ENCODE measurements at regions not wholly inside any gene's neighbourhood (a gene's known extent, or its start where the extent isn't known, plus 50 kb on each side); places are given as distances from the start of the nearest gene placed in this dataset.

DNA sequence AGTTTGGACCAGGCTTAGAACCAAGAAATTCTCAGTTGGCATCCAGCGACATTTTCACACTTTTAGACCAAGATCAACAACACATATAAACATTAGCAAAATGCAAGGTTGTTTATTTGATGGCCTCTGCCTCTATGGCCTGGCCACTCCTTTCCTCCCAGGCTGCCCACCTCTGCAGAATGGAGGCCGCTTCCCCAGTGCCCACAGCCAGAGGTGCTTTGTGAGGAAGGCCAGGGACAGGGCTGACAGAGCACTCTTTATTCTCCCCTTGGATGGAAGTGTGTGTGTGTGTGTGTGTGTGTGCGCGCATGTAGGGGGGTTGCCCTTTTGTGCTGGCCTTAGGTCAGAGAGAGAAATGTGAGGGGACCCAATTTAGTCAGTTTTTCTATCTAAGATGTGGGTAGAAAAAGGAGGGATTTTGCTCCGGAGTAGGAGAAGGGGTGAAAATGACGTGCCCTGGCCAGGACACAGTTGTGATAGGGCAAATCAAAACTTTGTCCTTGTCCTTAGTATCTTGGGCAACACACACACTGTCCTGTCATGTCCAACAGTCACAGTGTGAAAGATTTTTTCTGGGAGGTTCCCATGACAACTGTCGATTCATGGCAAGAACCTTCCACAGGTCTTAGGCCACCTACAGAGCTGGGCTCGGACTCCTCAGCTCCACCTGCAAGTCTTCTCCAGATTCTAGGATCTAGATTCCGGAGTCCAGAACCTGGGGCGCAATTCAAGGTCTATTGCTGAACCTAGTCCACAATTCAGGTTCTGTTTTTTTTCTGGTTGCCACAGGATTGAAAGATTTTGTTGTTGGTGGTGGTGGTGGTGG is 104.9 kb upstream of the SLC2A1 start:
- H3K9me3 ChIP-seq (ENCODE audit: control insufficient read depth, insufficient read depth, low read length): no peaks in the 10 kb centered on the region
- H3K4me1 ChIP-seq (ENCODE audit: control insufficient read depth, insufficient read depth, low read length): peaks cover 5% of the 10 kb centered on the region
- no peak overlapping the region for H3K9ac ChIP-seq (ENCODE audit: low read depth, low read length)
- H3K4me3 ChIP-seq (ENCODE audit: low read depth, low read length): no peak overlapping the region
- no peaks in the 10 kb centered on the region for H3K36me3 ChIP-seq (ENCODE audit: control insufficient read depth, insufficient read depth, low read length)
- H3K27me3 ChIP-seq (ENCODE audit: control insufficient read depth, insufficient read depth, low read length): peaks cover 11% of the 10 kb centered on the region

GRCh38 chr1:43062527-43063095 is 103.9 kb upstream of the SLC2A1 start:
- no peak overlapping the region for H3K4me3 ChIP-seq (ENCODE audit: low read depth, low read length)
- peaks cover 13% of the 10 kb centered on the region for H3K27me3 ChIP-seq (ENCODE audit: control insufficient read depth, insufficient read depth, low read length)
- no peaks in the 10 kb centered on the region for H3K36me3 ChIP-seq (ENCODE audit: control insufficient read depth, insufficient read depth, low read length)
- H3K9me3 ChIP-seq (ENCODE audit: control insufficient read depth, insufficient read depth, low read length): no peaks in the 10 kb centered on the region
- peaks cover 4% of the 10 kb centered on the region for H3K4me1 ChIP-seq (ENCODE audit: control insufficient read depth, insufficient read depth, low read length)
- H3K9ac ChIP-seq (ENCODE audit: low read depth, low read length): no peak overlapping the region

GRCh38 chr1:43061757-43062156 is 103.1 kb upstream of the SLC2A1 start:
- H3K9me3 ChIP-seq (ENCODE audit: control insufficient read depth, insufficient read depth, low read length): no peaks in the 10 kb centered on the region
- H3K27me3 ChIP-seq (ENCODE audit: control insufficient read depth, insufficient read depth, low read length): peaks cover 8% of the 10 kb centered on the region
- no peak overlapping the region for H3K4me3 ChIP-seq (ENCODE audit: low read depth, low read length)
- H3K9ac ChIP-seq (ENCODE audit: low read depth, low read length): no peak overlapping the region
- H3K36me3 ChIP-seq (ENCODE audit: control insufficient read depth, insufficient read depth, low read length): no peaks in the 10 kb centered on the region
- H3K4me1 ChIP-seq (ENCODE audit: control insufficient read depth, insufficient read depth, low read length): peaks cover 4% of the 10 kb centered on the region

GRCh38 chr1:43059640-43060574 is 101.2 kb upstream of the SLC2A1 start:
- H3K4me1 ChIP-seq (ENCODE audit: control insufficient read depth, insufficient read depth, low read length): peaks cover 4% of the 10 kb centered on the region
- no peak overlapping the region for H3K4me3 ChIP-seq (ENCODE audit: low read depth, low read length)
- no peaks in the 10 kb centered on the region for H3K36me3 ChIP-seq (ENCODE audit: control insufficient read depth, insufficient read depth, low read length)
- no peaks in the 10 kb centered on the region for H3K9me3 ChIP-seq (ENCODE audit: control insufficient read depth, insufficient read depth, low read length)
- H3K27me3 ChIP-seq (ENCODE audit: control insufficient read depth, insufficient read depth, low read length): peaks cover 10% of the 10 kb centered on the region
- H3K9ac ChIP-seq (ENCODE audit: low read depth, low read length): no peak overlapping the region

GRCh38 chr1:43058545-43059360 is 100.1 kb upstream of the SLC2A1 start:
- Histone ChIP-seq H3K4me3 (ENCODE audit: low read depth, low read length) (no peak overlapping the region), H3K9ac (ENCODE audit: low read depth, low read length) (no peak overlapping the region), H3K9me3 (ENCODE audit: control insufficient read depth, insufficient read depth, low read length) (no peaks in the 10 kb centered on the region), H3K4me1 (ENCODE audit: control insufficient read depth, insufficient read depth, low read length) (peaks cover 4% of the 10 kb centered on the region), H3K36me3 (ENCODE audit: control insufficient read depth, insufficient read depth, low read length) (no peaks in the 10 kb centered on the region), H3K27me3 (ENCODE audit: control insufficient read depth, insufficient read depth, low read length) (peaks cover 10% of the 10 kb centered on the region)

DNA sequence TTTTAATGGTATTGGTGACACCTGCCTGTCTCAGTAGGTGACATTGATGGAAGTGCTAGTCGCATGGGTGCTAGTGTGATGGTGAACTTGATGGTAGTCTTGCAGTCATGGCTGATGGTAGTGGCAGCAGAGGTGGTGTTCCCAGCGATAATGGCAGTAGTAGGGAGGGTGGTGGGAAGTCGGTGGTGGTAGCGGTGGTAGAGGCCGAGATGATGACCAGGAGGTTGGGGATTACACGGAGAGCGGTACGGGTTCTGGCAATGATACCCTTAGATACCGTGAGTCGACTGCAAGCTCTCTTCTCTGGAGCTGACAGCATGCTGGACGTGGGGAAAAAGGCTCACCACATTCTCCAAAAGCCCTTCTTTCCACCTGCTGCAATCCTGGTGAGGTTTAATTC is 99.4 kb upstream of the SLC2A1 start:
- Histone ChIP-seq H3K4me1 (ENCODE audit: control insufficient read depth, insufficient read depth, low read length) (peaks cover 4% of the 10 kb centered on the region), H3K36me3 (ENCODE audit: control insufficient read depth, insufficient read depth, low read length) (no peaks in the 10 kb centered on the region), H3K27me3 (ENCODE audit: control insufficient read depth, insufficient read depth, low read length) (peaks cover 10% of the 10 kb centered on the region), H3K9ac (ENCODE audit: low read depth, low read length) (no peak overlapping the region), H3K9me3 (ENCODE audit: control insufficient read depth, insufficient read depth, low read length) (no peaks in the 10 kb centered on the region), H3K4me3 (ENCODE audit: low read depth, low read length) (no peak overlapping the region)

GRCh38 chr1:43057567-43057966 is 98.9 kb upstream of the SLC2A1 start:
- no peak overlapping the region for H3K9ac ChIP-seq (ENCODE audit: low read depth, low read length)
- no peak overlapping the region for H3K4me3 ChIP-seq (ENCODE audit: low read depth, low read length)
- peaks cover 4% of the 10 kb centered on the region for H3K4me1 ChIP-seq (ENCODE audit: control insufficient read depth, insufficient read depth, low read length)
- no peaks in the 10 kb centered on the region for H3K36me3 ChIP-seq (ENCODE audit: control insufficient read depth, insufficient read depth, low read length)
- no peaks in the 10 kb centered on the region for H3K9me3 ChIP-seq (ENCODE audit: control insufficient read depth, insufficient read depth, low read length)
- H3K27me3 ChIP-seq (ENCODE audit: control insufficient read depth, insufficient read depth, low read length): peaks cover 10% of the 10 kb centered on the region

DNA sequence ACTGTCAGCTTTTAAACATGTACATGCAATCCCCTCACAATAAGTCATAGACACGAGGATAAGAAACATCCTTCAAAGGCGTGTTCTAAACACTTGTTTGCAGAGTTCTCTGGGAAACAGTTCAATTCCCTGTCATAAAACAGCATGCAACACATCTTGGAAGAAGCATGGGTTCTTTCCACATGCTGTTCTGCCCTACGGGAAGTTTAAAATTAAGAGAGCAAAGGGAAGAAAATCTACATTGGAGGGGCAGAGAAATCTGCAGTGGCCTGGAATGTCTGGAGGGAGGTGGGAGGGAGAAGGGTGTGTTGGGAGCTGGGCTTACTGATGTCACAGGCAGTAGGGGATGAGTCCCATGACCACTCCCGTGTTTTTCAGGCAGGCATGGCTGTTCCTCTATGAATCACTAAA is 98.3 kb upstream of the SLC2A1 start:
- Histone ChIP-seq H3K4me3 (ENCODE audit: low read depth, low read length) (no peak overlapping the region), H3K9ac (ENCODE audit: low read depth, low read length) (no peak overlapping the region), H3K4me1 (ENCODE audit: control insufficient read depth, insufficient read depth, low read length) (peaks cover 4% of the 10 kb centered on the region), H3K27me3 (ENCODE audit: control insufficient read depth, insufficient read depth, low read length) (peaks cover 10% of the 10 kb centered on the region), H3K36me3 (ENCODE audit: control insufficient read depth, insufficient read depth, low read length) (no peaks in the 10 kb centered on the region), H3K9me3 (ENCODE audit: control insufficient read depth, insufficient read depth, low read length) (no peaks in the 10 kb centered on the region)

DNA sequence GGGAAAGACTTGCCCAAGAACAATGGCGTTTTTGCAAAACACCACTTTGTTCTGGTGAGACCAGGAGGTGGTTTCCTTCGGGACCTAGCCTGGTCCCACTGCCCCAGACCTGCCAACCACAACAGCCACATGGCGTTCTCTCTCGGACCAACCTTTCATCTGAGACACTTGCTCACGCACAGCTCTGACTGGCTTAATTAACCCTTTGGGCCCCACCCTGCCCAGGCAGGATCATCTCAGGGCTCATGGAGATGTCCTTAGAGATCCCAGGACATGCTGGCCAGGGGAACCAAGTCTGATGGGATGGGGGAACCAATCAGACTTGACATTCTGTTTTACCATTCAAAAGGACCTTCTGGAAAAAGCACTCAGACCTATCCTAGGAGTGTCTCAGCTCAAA is 97.8 kb upstream of the SLC2A1 start:
- Histone ChIP-seq H3K9me3 (ENCODE audit: control insufficient read depth, insufficient read depth, low read length) (no peaks in the 10 kb centered on the region), H3K36me3 (ENCODE audit: control insufficient read depth, insufficient read depth, low read length) (no peaks in the 10 kb centered on the region), H3K27me3 (ENCODE audit: control insufficient read depth, insufficient read depth, low read length) (peaks cover 10% of the 10 kb centered on the region), H3K4me3 (ENCODE audit: low read depth, low read length) (no peak overlapping the region), H3K4me1 (ENCODE audit: control insufficient read depth, insufficient read depth, low read length) (peaks cover 4% of the 10 kb centered on the region), H3K9ac (ENCODE audit: low read depth, low read length) (no peak overlapping the region)

- peaks cover 4% of the 10 kb centered on the region for H3K4me1 ChIP-seq (ENCODE audit: control insufficient read depth, insufficient read depth, low read length)
- peaks cover 10% of the 10 kb centered on the region for H3K27me3 ChIP-seq (ENCODE audit: control insufficient read depth, insufficient read depth, low read length)
- no peak overlapping the region for H3K9ac ChIP-seq (ENCODE audit: low read depth, low read length)
- H3K9me3 ChIP-seq (ENCODE audit: control insufficient read depth, insufficient read depth, low read length): no peaks in the 10 kb centered on the region
- H3K36me3 ChIP-seq (ENCODE audit: control insufficient read depth, insufficient read depth, low read length): no peaks in the 10 kb centered on the region
- H3K4me3 ChIP-seq (ENCODE audit: low read depth, low read length): no peak overlapping the region
Observed at GRCh38 chr1:43054961-43055360, 96.3 kb upstream of the SLC2A1 start.

- Histone ChIP-seq H3K9ac (ENCODE audit: low read depth, low read length) (no peak overlapping the region), H3K36me3 (ENCODE audit: control insufficient read depth, insufficient read depth, low read length) (no peaks in the 10 kb centered on the region), H3K9me3 (ENCODE audit: control insufficient read depth, insufficient read depth, low read length) (no peaks in the 10 kb centered on the region), H3K4me1 (ENCODE audit: control insufficient read depth, insufficient read depth, low read length) (no peaks in the 10 kb centered on the region), H3K27me3 (ENCODE audit: control insufficient read depth, insufficient read depth, low read length) (peaks cover 3% of the 10 kb centered on the region), H3K4me3 (ENCODE audit: low read depth, low read length) (no peak overlapping the region)
Observed at GRCh38 chr1:43052786-43053439, 94.2 kb upstream of the SLC2A1 start.
